KMS-11 (cell line): ENCODE measurements at regions not wholly inside any gene's neighbourhood (a gene's known extent, or its start where the extent isn't known, plus 50 kb on each side); places are given as distances from the start of the nearest gene placed in this dataset.

ENCODE experiments used
- H2AFZ ChIP-seq: fragments of 200-600 bp; sonication (generic); 2 replicates; pipeline ENCODE4 v1.6.1; 2016; ENCODE audit warnings: antibody characterized with exemption, mixed run types, low read depth
- H3K27ac ChIP-seq: fragments of 200-600 bp; sonication (generic); 2 replicates; pipeline ENCODE4 v1.6.1; 2016; ENCODE audit warnings: mild to moderate bottlenecking, mixed run types
- H3K27me3 ChIP-seq: fragments of 200-600 bp; sonication (generic); 2 replicates; pipeline ENCODE4 v1.6.1; 2017; ENCODE audit warnings: mild to moderate bottlenecking, low read depth, mixed run types, moderate library complexity; ENCODE audit not compliant: insufficient read depth
- H3K36me3 ChIP-seq: fragments of 200-600 bp; sonication (generic); 2 replicates; pipeline ENCODE4 v1.6.1; 2017; ENCODE audit warnings: mild to moderate bottlenecking, mixed run types; ENCODE audit not compliant: insufficient read depth
- H3K4me1 ChIP-seq: fragments of 200-600 bp; sonication (generic); 2 replicates; pipeline ENCODE4 v1.6.1; 2016; ENCODE audit warnings: mild to moderate bottlenecking, low read depth, mixed run types; ENCODE audit not compliant: poor library complexity, severe bottlenecking
- H3K4me2 ChIP-seq: fragments of 200-600 bp; sonication (generic); 2 replicates; pipeline ENCODE4 v1.7.0; 2016; ENCODE audit warnings: mild to moderate bottlenecking, mixed run types
- H3K4me3 ChIP-seq: fragments of 200-600 bp; sonication (generic); IDR thresholded peaks from 2 replicates; pipeline ENCODE4 v1.6.1; 2017; ENCODE audit warnings: low read depth, low read length, mixed read lengths; ENCODE audit not compliant: insufficient read depth
- H3K79me2 ChIP-seq: fragments of 200-600 bp; sonication (generic); 2 replicates; pipeline ENCODE4 v1.6.1; 2016; ENCODE audit warnings: low read depth, mixed run types; ENCODE audit not compliant: insufficient read depth
- H3K9ac ChIP-seq: fragments of 200-600 bp; sonication (generic); 2 replicates; pipeline ENCODE4 v1.6.1; 2016; ENCODE audit warnings: mild to moderate bottlenecking, mixed run types
- H4K20me1 ChIP-seq: fragments of 200-600 bp; sonication (generic); 2 replicates; pipeline ENCODE4 v1.6.1; 2016; ENCODE audit warnings: mild to moderate bottlenecking, mixed run types; ENCODE audit not compliant: insufficient read depth
- TF ChIP-seq, protein P1 (sequence below): fragments of 200-600 bp; sonication (generic); conservative IDR thresholded peaks from 2 replicates; pipeline ENCODE4 v1.6.1; 2017; ENCODE audit warnings: low read depth, mild to moderate bottlenecking, antibody characterized with exemption, low read length, moderate library complexity, mixed read lengths

DNA sequence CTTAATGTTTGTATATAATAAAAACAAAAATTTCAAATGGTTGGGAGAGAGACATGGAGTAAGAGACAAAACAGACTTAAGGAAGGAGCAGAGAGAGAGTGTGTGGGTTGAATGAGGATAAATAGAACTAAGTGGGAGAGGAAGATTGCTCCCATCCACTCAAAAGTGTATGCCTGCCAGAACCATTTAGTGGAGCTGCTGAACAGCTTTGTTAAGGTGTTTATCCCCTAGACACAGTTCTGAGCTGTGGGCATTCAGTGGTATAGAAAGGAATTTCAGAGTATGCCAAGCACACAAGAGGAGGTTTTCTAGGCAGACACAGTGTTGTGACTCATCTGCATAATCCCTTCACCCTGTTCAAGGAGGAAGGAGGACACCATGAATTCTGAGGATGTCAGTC lies 508.6 kb upstream of the EPHA5 start:
- no peak overlapping the region for H3K4me2 ChIP-seq
- H3K27ac ChIP-seq, result no peak overlapping the region

DNA sequence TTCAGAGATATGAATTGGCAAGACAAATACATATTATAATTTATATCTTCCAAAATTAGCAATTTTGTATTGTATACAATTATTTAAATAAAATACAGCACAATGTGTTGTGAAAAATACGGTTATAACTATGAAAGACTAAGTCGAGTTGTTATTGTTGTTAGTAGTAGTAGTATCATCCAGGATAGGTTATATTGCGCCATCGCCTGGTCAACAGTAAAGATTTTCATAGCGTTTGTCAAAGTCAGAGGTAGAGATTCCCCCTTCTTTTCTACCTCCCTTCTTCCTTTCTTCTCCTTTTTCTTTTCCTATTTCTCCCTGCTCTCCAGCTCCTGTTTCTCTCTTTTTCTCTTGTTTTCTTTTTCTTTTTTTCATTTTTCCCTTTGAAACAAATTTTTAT lies 499.1 kb upstream of the EPHA5 start:
- peaks cover 2% of the 10 kb centered on the region; the same call in 1 of the 2 replicates for H3K36me3 ChIP-seq
- no peak overlapping the region for H2AFZ ChIP-seq
- no peaks in the 10 kb centered on the region for H3K4me1 ChIP-seq
- TF ChIP-seq, protein P1, sequence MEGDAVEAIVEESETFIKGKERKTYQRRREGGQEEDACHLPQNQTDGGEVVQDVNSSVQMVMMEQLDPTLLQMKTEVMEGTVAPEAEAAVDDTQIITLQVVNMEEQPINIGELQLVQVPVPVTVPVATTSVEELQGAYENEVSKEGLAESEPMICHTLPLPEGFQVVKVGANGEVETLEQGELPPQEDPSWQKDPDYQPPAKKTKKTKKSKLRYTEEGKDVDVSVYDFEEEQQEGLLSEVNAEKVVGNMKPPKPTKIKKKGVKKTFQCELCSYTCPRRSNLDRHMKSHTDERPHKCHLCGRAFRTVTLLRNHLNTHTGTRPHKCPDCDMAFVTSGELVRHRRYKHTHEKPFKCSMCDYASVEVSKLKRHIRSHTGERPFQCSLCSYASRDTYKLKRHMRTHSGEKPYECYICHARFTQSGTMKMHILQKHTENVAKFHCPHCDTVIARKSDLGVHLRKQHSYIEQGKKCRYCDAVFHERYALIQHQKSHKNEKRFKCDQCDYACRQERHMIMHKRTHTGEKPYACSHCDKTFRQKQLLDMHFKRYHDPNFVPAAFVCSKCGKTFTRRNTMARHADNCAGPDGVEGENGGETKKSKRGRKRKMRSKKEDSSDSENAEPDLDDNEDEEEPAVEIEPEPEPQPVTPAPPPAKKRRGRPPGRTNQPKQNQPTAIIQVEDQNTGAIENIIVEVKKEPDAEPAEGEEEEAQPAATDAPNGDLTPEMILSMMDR, result no peak
- H3K4me3 ChIP-seq, result no peak overlapping the region
- H3K27me3 ChIP-seq, result no peaks in the 10 kb centered on the region
- H3K9ac ChIP-seq, result no peak overlapping the region
- no peaks in the 10 kb centered on the region for H3K79me2 ChIP-seq
- H3K27ac ChIP-seq, result no peak overlapping the region
- H3K4me2 ChIP-seq, result no peak overlapping the region
- H4K20me1 ChIP-seq, result no peaks in the 10 kb centered on the region

More for the DNA sequence above, 508.6 kb upstream of the EPHA5 start:
- Histone ChIP-seq H3K36me3 (no peaks in the 10 kb centered on the region), H3K27me3 (no peaks in the 10 kb centered on the region), H2AFZ (no peak overlapping the region), H3K4me3 (no peak overlapping the region), H3K79me2 (no peaks in the 10 kb centered on the region), H3K9ac (no peak overlapping the region), H4K20me1 (no peaks in the 10 kb centered on the region), H3K4me1 (no peaks in the 10 kb centered on the region)
- TF ChIP-seq, protein P1, result no peak

DNA sequence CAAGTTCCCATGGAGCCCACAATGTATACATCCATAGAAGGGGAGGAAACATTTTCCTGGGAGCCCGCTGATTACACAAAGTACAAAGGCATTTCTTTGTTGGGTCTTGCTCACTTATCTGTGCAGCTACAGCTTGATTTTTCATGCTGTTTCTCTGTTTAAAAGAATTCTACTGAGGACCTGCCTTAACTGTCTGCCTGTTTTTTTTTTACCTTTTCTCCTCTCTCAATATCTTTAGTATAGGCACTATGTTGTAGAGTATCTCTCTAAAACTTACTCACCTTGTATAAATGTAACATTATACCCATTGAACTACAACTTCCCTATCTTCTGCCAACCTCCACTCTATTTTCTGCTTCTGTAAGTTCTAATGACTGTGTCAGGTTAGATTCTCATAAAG lies 494.6 kb upstream of the EPHA5 start:
- H4K20me1 ChIP-seq, result no peaks in the 10 kb centered on the region
- H3K27me3 ChIP-seq, result no peaks in the 10 kb centered on the region
- no peaks in the 10 kb centered on the region for H3K4me1 ChIP-seq
- TF ChIP-seq, protein P1, result no peak
- no peak overlapping the region for H3K4me3 ChIP-seq
- no peak overlapping the region for H2AFZ ChIP-seq
- H3K36me3 ChIP-seq, result peaks cover 2% of the 10 kb centered on the region; the same call in 1 of the 2 replicates
- H3K27ac ChIP-seq, result no peak overlapping the region
- no peak overlapping the region for H3K9ac ChIP-seq
- no peaks in the 10 kb centered on the region for H3K79me2 ChIP-seq
- no peak overlapping the region for H3K4me2 ChIP-seq

DNA sequence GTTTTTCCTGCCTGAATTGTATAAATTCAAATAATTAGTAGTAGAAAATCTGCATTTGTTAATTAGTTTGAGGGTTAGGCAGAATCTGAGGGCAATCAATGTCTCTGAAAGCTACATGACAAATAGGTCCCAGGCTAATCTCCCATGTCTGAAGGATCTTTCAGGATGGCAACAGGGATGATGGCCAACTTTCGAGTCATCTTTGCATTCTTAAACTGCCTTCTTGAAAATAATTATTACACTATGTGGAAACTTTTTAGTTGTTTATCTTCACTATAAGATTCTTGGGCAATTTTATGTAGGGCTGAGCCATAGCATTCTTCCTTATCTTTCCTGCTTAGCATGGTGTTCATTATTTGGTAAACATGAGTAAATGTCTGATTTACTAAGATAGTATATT lies 490.3 kb upstream of the EPHA5 start:
- H4K20me1 ChIP-seq, result no peaks in the 10 kb centered on the region
- H3K4me2 ChIP-seq, result no peak overlapping the region
- H3K36me3 ChIP-seq, result no peaks in the 10 kb centered on the region
- H3K27ac ChIP-seq, result no peak overlapping the region
- H3K79me2 ChIP-seq, result no peaks in the 10 kb centered on the region
- TF ChIP-seq, protein P1, result no peak
- no peaks in the 10 kb centered on the region for H3K4me1 ChIP-seq
- no peaks in the 10 kb centered on the region for H3K27me3 ChIP-seq
- H3K9ac ChIP-seq, result no peak overlapping the region
- H3K4me3 ChIP-seq, result no peak overlapping the region
- H2AFZ ChIP-seq, result no peak overlapping the region
